K562 (cell line): ENCODE measurements at regions not wholly inside any gene's neighbourhood (a gene's known extent, or its start where the extent isn't known, plus 50 kb on each side); places are given as distances from the start of the nearest gene placed in this dataset.

Experiments
- ATAC-seq: fragments of 200-7000 bp; cut with Tn5 transposase; 3 replicates; pipeline ENCODE4 v1.9.1; 2020; ENCODE audit warnings: moderate library complexity
- BruUV-seq: library from RNA; stranded (reverse); fragments of 400-500 nt; replicated peaks from 2 replicates; lab custom pipeline; 2021; lab: Mats Ljungman, UMichigan
- CTCF ChIA-PET: fragments of 300-600 bp; formaldehyde crosslinking; extraction: SDS; loops from one replicate; lab custom pipeline; 2021; ENCODE audit warnings: low intra/inter-chr PET ratio; lab: Yijun Ruan, JAX
- POLR2A ChIA-PET: fragments of 300-600, 350-650 bp; sonication (Branson Sonifier 250); formaldehyde crosslinking; extraction: SDS; loops from one replicate; lab custom pipeline; 2021; ENCODE audit warnings: antibody characterized with exemption, inconsistent platforms; lab: Yijun Ruan, JAX
- DNase-seq, 4 experiments: peaks; one replicate each; pipeline versions ENCODE4 v3.0.0 to v3.0.0-alpha.2; 2011 to 2018; ENCODE audit warnings: low spot score in 3 of 4, mixed read lengths in 3 of 4; ENCODE audit errors: extremely low read depth in 1 of 4
- FAIRE-seq: peaks from 2 replicates; lab custom pipeline; 2011; peaks lifted over from hg19 to GRCh38; lab: Jason Lieb, UNC
- H2AFZ ChIP-seq: 2 replicates; pipeline ENCODE4 v1.6.0; 2011; ENCODE audit warnings: low read depth, low read length, control low read depth, inconsistent platforms
- H3K27ac ChIP-seq: fragments of 200-600 bp; 3 replicates; pipeline ENCODE4 v1.8.0; 2011; ENCODE audit warnings: low read depth, mild to moderate bottlenecking, control low read depth, inconsistent platforms, low read length, moderate library complexity, mixed read lengths; ENCODE audit errors: extremely low read depth
- H3K27me3 ChIP-seq, 2 experiments: fragments of 300-600 bp in 1 of 2; 2 replicates in 1 of 2; 3 replicates in 1 of 2; pipeline versions ENCODE4 v1.6.0 to v1.8.0; 2011; ENCODE audit warnings: inconsistent platforms in 2 of 2, low read length in 2 of 2, mild to moderate bottlenecking in 1 of 2, mixed read lengths in 1 of 2, moderate library complexity in 1 of 2; ENCODE audit not compliant: control insufficient read depth in 2 of 2, insufficient read depth in 2 of 2
- H3K36me3 ChIP-seq: fragments of 300-600 bp; 3 replicates; pipeline ENCODE4 v1.8.0; 2011; ENCODE audit warnings: mild to moderate bottlenecking, low read length, inconsistent platforms; ENCODE audit not compliant: control insufficient read depth, insufficient read depth
- H3K4me1 ChIP-seq, 2 experiments: fragments of 200-600 bp in 1 of 2; replicated peaks in 1 of 2; 2 replicates in 1 of 2; 3 replicates in 1 of 2; pipeline versions ENCODE4 v1.5.1 to v1.8.0; 2011; ENCODE audit warnings: inconsistent platforms in 2 of 2, low read length in 2 of 2, mild to moderate bottlenecking in 1 of 2, mixed read lengths in 1 of 2, moderate library complexity in 1 of 2; ENCODE audit not compliant: control insufficient read depth in 2 of 2, insufficient read depth in 2 of 2
- H3K4me2 ChIP-seq: 2 replicates; pipeline ENCODE4 v1.6.1; 2011; ENCODE audit warnings: low read length, control low read depth, inconsistent platforms, mixed read lengths; ENCODE audit not compliant: insufficient read depth
- H3K4me3 ChIP-seq: fragments of 200-600 bp; sonication (generic), shearing (Covaris generic); 2 replicates; pipeline ENCODE4 v1.5.1; 2016; ENCODE audit warnings: control low read depth, inconsistent platforms
- H3K79me2 ChIP-seq: fragments of 200-600 bp; 3 replicates; pipeline ENCODE4 v1.8.0; 2011; ENCODE audit warnings: low read length, inconsistent platforms; ENCODE audit not compliant: control insufficient read depth, insufficient read depth
- H3K9ac ChIP-seq, 2 experiments: 2 replicates each; pipeline versions ENCODE4 v1.6.0 to v1.6.1; 2011; ENCODE audit warnings: low read depth in 2 of 2, low read length in 2 of 2, control low read depth in 1 of 2, inconsistent platforms in 1 of 2, mild to moderate bottlenecking in 1 of 2, mixed read lengths in 1 of 2; ENCODE audit not compliant: insufficient read depth in 1 of 2
- H3K9me1 ChIP-seq: one replicate; pipeline ENCODE4 v1.6.0; 2011; ENCODE audit warnings: inconsistent platforms, mild to moderate bottlenecking, low read length, moderate library complexity; ENCODE audit not compliant: control insufficient read depth, insufficient read depth
- H3K9me3 ChIP-seq: replicated peaks from 2 replicates; pipeline ENCODE4 v1.5.1; 2011; ENCODE audit warnings: low read depth, low read length, inconsistent platforms; ENCODE audit not compliant: control insufficient read depth, insufficient read depth
- H4K20me1 ChIP-seq: replicated peaks from 2 replicates; pipeline ENCODE4 v1.6.1; 2011; ENCODE audit warnings: low read length, inconsistent platforms, mixed read lengths; ENCODE audit not compliant: control insufficient read depth, insufficient read depth
- ARHGAP35 ChIP-seq: fragments of 450-650 bp; IDR thresholded peaks from 2 replicates; pipeline ENCODE4 v1.6.1; 2018; ENCODE audit not compliant: partially characterized antibody
- CREBBP ChIP-seq: IDR thresholded peaks from one replicate; pipeline ENCODE4 v1.6.1; 2012; ENCODE audit warnings: low read depth, mild to moderate bottlenecking, control low read depth, inconsistent platforms, low read length
- CTCF ChIP-seq, 3 experiments: IDR thresholded peaks in 2 of 3; conservative IDR thresholded peaks in 1 of 3; 2 replicates each; pipeline ENCODE4 v1.5.1; 2011 to 2012; ENCODE audit warnings: low read length in 3 of 3, mild to moderate bottlenecking in 3 of 3, control low read depth in 2 of 3, improper control_type of control experiment in 1 of 3, inconsistent platforms in 1 of 3, low read depth in 1 of 3, mixed read lengths in 1 of 3, moderate library complexity in 1 of 3; ENCODE audit not compliant: insufficient read depth in 2 of 3
- EWSR1 ChIP-seq: fragments of 450-650 bp; IDR thresholded peaks from 2 replicates; pipeline ENCODE4 v1.6.1; 2018; ENCODE audit warnings: borderline replicate concordance, mild to moderate bottlenecking, low read depth, moderate library complexity; ENCODE audit not compliant: partially characterized antibody
- KLF1 ChIP-seq: fragments of 450-650 bp; IDR thresholded peaks from 2 replicates; pipeline ENCODE4 v1.6.1; 2016; ENCODE audit warnings: missing genetic modification characterization, missing compliant biosample characterization
- LARP7 ChIP-seq: fragments of 450-650 bp; IDR thresholded peaks from 2 replicates; pipeline ENCODE4 v1.6.1; 2016
- NRF1 ChIP-seq, 2 experiments: fragments of 450-650 bp; IDR thresholded peaks in 1 of 2; conservative IDR thresholded peaks in 1 of 2; 2 replicates each; pipeline ENCODE4 v1.6.1; 2014; ENCODE audit warnings: mild to moderate bottlenecking in 2 of 2
- SIN3B ChIP-seq: fragments of 450-650 bp; IDR thresholded peaks from 2 replicates; pipeline ENCODE4 v1.6.1; 2017; ENCODE audit warnings: low read depth, mild to moderate bottlenecking, moderate library complexity
- WGBS: fragments of 100-300 bp; shearing (Covaris generic); methylation state at CpG from one replicate; pipeline ENCODE4 v1.1.6; 2016; ENCODE audit warnings: low coverage, mixed read lengths; ENCODE audit not compliant: insufficient coverage; ENCODE audit errors: missing lambda C conversion rate; 5-methylcytosine and 5-hydroxymethylcytosine counted together
- in situ Hi-C: fragments of 300-500 bp; cut with MboI; formaldehyde crosslinking; loops from 4 replicates; pipeline ENCODE4 v1.15.0; 2018; ENCODE audit warnings: inconsistent platforms, mixed read lengths
- intact Hi-C: fragments of 100-400 bp; cut with micrococcal nuclease; formaldehyde crosslinking; loops from 2 replicates; pipeline ENCODE4 v1.14.2; 2022

GRCh38 chr7:408751-409311 is 110.8 kb downstream of the PDGFA start:
- DNase-seq (no peak), FAIRE-seq (no peak), ATAC-seq (no peak)
- H3K36me3 ChIP-seq = no peaks in the 10 kb centered on the region
- intact Hi-C loops (no loop called here), in situ Hi-C loops (no loop called here)
- H2AFZ ChIP-seq = no peak overlapping the region
- no peaks in the 10 kb centered on the region for H3K9me3 ChIP-seq
- H3K4me2 ChIP-seq = no peak overlapping the region
- H3K27ac ChIP-seq = no peak overlapping the region
- no peak overlapping the region for H3K9ac ChIP-seq
- H3K4me3 ChIP-seq = no peak overlapping the region
- CTCF ChIA-PET = interaction anchor here (0.6 to 0.7 kb wide), 2 partner anchors 32 to 242 kb away, joined by 3 read pairs; no protein-coding TSS in a partner anchor
- no peaks in the 10 kb centered on the region for H3K79me2 ChIP-seq
- no peaks in the 10 kb centered on the region for H4K20me1 ChIP-seq
- peaks cover 0 to 10% of the 10 kb centered on the region in 2 experiments; a peak in 2 of 5 replicates for H3K4me1 ChIP-seq
- WGBS = 1% methylated on average over 20 of the region's 21 CpGs
- TF ChIP-seq ARHGAP35 = no peak
- BruUV-seq = no TSS peak
- no peaks in the 10 kb centered on the region for H3K9me1 ChIP-seq
- POLR2A ChIA-PET = no interaction called here
- H3K27me3 ChIP-seq = peaks cover 47 to 72% of the 10 kb centered on the region in 2 experiments; a peak in 4 of 5 replicates

GRCh38 chr7:409339-410281 is 110.0 kb downstream of the PDGFA start:
- POLR2A ChIA-PET = interaction anchor here (1.3 kb wide), 1 partner anchor 13 kb away, joined by 6 read pairs; no protein-coding TSS in a partner anchor
- no peak for TF ChIP-seq NRF1 (conservative IDR thresholded peaks at IDR 0.05 in 1 of 2, IDR thresholded peaks at IDR 0.05 in 1 of 2)
- no peak for TF ChIP-seq LARP7
- TF ChIP-seq KLF1 (tag) = no peak
- no peak for TF ChIP-seq EWSR1
- TF ChIP-seq CTCF (IDR thresholded peaks at IDR 0.05 in 2 of 3, conservative IDR thresholded peaks at IDR 0.05 in 1 of 3; ENCODE audit: insufficient read depth in 2 of 3, low read depth in 1 of 3, low read length in 3 of 3) = no peak
- TF ChIP-seq SIN3B = no peak
- no peak for TF ChIP-seq CREBBP

More at GRCh38 chr7:409339-410281, 110.0 kb downstream of the PDGFA start:
- no peaks in the 10 kb centered on the region for H3K79me2 ChIP-seq
- peaks cover 0 to 10% of the 10 kb centered on the region in 2 experiments; a peak in 2 of 5 replicates for H3K4me1 ChIP-seq
- H3K4me3 ChIP-seq = no peak overlapping the region
- BruUV-seq = no TSS peak
- peaks cover 47 to 71% of the 10 kb centered on the region in 2 experiments; a peak in 4 of 5 replicates for H3K27me3 ChIP-seq
- H3K9ac ChIP-seq = no peak overlapping the region
- 1% methylated on average over 24 of the region's 34 CpGs for WGBS
- ATAC-seq (no peak), FAIRE-seq (no peak), DNase-seq (no peak)
- H3K9me3 ChIP-seq = no peaks in the 10 kb centered on the region
- no peaks in the 10 kb centered on the region for H3K36me3 ChIP-seq
- intact Hi-C loops = no loop called here
- H2AFZ ChIP-seq = no peak overlapping the region
- H3K9me1 ChIP-seq = no peaks in the 10 kb centered on the region
- H3K4me2 ChIP-seq = no peak overlapping the region
- H4K20me1 ChIP-seq = no peaks in the 10 kb centered on the region; the same call in 1 of the 2 replicates
- no peak overlapping the region for H3K27ac ChIP-seq
- CTCF ChIA-PET = interaction anchor here (0.7 kb wide), 1 partner anchor 31 kb away, joined by 3 read pairs; no protein-coding TSS in a partner anchor
- in situ Hi-C loops = no loop called here
